GM21381 (cell line): ENCODE measurements at regions not wholly inside any gene's neighbourhood (a gene's known extent, or its start where the extent isn't known, plus 50 kb on each side); places are given as distances from the start of the nearest gene placed in this dataset.
"Not testable (repeated sequence)": the region's sequence is repeated elsewhere in the genome, so short reads cannot be mapped to it uniquely, and the experiment has no call there.

Experiments used
- ATAC-seq: cut with Tn5 transposase; IDR thresholded peaks from one replicate; pipeline ENCODE4 v1.9.1; 2021; ENCODE audit warnings: mild to moderate bottlenecking, moderate library complexity; ENCODE audit not compliant: unreplicated experiment

DNA sequence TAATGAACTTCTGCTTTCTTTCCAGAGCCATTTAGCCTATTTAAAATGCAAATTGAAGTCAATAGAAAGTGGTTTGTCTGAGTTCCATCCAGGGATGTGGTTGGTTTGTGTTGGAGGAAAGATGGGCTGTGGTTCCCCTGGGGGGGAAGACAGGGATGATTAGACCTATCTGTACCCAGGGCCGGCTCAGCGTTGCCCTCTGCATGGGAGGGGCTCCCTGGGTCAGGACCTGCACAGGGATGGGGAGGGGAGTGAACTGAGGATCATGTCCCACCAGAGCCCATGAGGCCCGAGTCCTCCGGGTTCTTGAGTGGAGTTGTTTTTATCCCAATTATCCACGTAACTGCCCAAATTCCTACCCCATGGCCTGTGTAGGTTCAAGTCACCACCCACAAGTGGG, 76.9 kb upstream of the SFSWAP start:
- ATAC-seq = no peak

DNA sequence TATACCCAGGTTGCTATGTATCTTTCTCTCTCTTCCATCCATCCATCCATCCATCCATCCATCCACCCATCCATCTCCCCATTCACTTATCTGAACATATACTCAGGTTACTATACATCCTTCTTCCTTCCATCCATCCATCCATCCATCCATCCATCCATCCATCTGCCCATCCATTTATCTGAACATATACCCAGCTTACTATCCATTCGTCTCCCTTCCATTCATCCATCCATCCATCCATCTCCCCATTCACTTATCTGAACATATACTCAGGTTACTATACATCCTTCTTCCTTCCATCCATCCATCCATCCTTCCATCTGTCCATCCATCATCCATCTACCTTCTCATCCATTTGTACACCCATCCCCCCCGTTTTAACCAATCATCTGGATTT, 75.9 kb upstream of the SFSWAP start:
- not testable (repeated sequence) for ATAC-seq

GRCh38 chr12:131635491-131636122, 75.3 kb upstream of the SFSWAP start:
- no peak for ATAC-seq

DNA sequence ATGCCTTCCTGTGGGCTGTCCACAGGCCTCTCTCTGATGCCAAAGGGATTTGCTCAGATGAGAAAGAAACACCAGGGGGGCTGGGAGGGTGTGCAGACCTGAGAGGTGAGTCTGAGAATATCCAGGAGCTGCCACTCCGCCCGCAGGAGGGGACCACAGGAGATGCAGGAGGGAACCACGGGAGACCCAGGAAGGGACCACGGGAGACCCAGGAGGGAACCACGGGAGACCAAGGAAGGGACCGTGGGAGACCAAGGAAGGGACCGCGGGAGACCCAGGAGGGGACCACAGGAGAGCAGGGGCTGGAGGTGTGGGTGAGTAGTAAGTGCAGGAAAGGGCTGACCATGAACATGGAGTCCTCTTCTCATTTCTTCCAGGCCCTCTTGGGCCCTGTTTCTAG, 74.6 kb upstream of the SFSWAP start:
- ATAC-seq = no peak

- no peak for ATAC-seq
Observed at GRCh38 chr12:131636940-131637750, 73.7 kb upstream of the SFSWAP start.

DNA sequence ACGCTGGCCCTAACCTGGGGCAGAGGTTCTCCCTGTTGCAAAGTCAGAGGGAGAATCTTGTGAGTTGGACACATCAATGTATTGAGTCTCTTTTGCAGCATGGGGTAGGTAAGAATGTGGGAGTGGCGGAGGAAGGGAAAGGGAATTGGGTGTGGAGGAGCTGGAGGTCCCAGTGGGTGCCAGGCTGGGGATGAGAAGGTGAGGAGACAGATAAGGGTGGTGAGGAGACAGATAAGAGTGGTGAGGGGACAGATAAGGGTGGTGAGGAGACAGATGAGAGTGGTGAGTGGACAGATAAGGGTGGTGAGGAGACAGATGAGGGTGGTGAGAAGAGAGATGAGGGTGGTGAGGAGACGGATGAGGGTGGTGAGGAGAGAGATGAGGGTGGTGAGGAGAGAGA, 72.9 kb upstream of the SFSWAP start:
- ATAC-seq = no peak

DNA sequence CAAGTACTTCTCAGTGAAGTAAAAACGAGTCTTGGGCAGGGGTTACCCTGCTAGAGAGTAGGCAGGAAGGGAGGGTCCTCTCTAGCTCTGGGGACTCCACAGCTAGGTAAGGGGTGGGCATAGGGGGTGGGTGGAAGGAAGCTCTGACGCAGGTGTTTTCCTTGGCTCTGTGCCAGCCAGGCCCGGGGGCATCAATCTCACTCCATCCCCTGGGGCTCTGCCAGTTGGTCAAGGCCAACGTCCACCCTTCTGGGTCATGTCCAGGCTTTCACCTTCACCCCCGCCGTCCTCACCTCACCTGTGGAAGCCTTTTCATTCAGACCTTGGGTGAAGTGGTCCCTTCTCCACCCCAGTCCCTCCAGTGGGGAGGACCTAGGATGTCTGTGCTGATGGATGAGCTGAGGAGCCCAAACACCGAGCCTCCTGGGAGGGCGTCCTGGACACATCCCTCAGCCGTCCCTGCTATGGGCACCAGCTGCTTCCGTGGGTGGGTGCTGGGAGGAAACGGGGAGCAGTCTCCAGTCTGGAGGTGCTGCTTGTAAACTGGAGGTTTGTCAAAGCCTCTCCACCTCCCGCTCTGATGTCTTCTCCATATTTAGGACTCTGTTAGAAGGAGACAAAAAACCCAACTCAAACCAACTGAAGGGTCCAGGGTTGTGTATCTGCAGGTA, 71.5 kb upstream of the SFSWAP start:
- ATAC-seq = no peak

DNA sequence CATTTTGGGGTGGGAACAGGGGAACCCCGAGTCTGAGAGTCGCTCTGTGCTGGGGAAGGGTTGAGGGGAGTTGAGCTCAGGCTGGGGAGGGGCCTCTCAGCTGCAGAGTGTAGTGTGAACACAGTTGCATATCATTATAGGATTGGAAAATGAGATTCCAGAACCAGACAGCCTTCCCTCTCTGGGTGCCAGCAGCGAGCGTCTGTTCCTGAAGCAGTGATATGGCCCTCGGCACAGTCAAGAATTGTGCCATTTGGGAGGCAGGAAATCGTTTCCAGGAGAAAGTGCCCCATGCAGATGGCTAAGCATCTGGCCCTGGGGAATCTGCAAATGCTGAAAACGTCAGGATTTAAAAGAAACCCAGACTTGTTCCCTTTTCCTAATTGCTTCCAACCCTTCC, 70.4 kb upstream of the SFSWAP start:
- ATAC-seq = no peak

GRCh38 chr12:131641315-131641714, 69.6 kb upstream of the SFSWAP start:
- no peak for ATAC-seq

DNA sequence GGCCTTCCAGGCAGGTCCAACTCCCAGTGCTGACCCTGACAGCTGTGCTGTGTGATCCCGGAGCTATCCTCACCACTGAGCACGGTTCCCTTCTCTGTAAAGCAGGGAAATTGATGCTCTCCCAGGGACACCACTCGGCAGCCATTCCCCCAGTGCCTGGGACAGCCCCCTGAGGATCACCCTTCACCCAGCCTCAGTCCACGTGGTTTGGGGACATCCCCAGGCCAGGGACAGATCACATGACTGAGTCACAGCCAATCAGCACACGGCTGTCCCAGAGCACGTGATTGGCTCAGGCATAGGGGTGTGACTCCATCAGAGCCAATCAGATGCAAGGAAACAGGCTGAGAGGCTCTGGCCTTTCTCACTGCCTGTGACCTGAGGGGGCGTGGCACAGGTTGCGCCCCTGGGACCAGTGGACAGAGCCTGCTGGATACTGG, 68.8 kb upstream of the SFSWAP start:
- ATAC-seq = no peak

GRCh38 chr12:131642771-131643170, 68.1 kb upstream of the SFSWAP start:
- no peak for ATAC-seq

- ATAC-seq = no peak
Observed at GRCh38 chr12:131643631-131644452, 67.0 kb upstream of the SFSWAP start.

GRCh38 chr12:131644481-131644880, 66.4 kb upstream of the SFSWAP start:
- ATAC-seq = no peak

- ATAC-seq = not testable (repeated sequence)
Observed at GRCh38 chr12:131644917-131645316, 66.0 kb upstream of the SFSWAP start.

GRCh38 chr12:131645557-131645956, 65.3 kb upstream of the SFSWAP start:
- ATAC-seq = not testable (repeated sequence)

DNA sequence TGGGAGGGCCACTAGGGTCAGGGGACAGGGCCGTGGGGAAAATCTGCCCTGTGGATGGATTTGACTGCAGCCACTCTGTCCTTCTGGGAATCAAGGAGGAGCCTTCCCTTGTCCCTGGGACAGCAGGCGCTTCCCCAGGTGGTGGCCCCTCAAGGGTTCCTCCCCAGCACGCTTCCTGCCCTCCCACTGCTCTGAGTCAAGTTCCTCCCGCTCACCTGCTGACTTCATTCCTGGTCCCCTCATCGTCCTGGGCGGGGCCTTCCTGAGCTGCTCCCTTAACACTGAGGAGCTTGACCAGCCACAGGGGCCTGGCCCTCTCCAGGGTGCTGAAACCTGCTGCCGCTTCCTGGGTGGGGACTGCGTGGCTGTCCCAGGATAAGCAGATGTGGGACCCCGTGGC, 64.4 kb upstream of the SFSWAP start:
- ATAC-seq = not testable (repeated sequence)

DNA sequence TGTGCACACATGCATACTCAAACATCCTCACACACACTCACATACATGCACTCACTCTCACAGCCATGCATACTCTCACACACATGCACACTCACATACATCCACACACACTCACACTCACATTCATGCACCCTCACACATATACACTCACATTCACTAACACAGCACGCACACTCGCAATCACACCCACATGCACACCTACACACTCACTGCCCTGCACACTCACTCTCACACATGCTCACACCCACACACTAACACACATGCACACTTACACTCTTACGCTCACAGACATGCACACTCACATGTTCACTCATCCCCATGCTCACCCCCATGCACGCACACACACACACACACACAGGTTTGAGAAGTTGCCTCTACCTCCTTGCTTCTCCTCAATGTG, 63.2 kb upstream of the SFSWAP start:
- ATAC-seq = no peak

DNA sequence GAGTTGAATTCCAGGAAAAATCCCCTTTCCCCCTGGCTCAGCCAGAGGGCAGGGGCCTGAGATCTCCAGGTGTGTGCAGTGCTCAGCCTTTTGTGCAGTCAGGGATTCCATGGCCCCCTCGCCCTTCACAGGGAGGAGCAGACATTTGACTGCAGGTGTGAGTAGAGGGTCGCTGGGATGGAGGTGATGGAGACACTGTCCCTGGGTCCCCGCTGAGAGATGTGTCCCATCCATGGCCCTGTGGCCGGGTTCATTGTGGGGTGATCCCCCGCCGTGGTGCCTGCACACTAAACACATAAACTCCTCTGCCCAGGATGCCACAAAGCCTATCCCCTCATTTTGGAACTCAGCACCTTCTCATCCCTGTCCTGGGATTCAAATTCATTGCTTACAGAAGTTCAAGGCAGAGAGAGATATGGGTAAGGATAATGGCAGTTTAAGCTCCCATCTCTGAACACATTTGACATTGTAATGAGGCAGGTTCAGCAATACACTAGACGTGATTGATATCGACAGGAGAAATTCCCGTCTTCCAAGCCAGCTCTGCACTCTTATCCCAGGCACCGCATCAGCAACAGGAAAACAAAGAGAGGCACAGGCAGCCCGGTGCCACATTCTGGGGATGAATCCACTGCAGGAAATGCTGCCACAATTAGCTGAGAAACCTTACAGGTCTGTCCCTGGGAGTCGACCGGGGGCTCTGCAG, 55.3 kb upstream of the SFSWAP start:
- ATAC-seq = not testable (repeated sequence)

DNA sequence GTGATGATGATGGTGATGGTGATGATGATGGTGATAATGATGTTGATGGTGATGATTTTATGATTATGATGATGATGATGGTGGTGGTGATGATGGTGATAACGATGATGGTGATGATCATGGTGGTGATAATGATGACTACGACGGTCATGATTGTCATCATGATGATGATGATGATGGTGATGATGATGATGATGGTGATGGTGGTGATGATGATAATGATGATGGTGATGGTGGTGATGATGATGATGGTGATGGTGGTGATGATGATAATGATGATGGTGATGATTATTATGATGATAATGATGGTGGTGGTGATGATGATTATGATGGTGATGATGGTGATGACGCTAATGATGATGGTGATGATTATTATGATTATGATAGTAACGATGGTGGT, 54.1 kb upstream of the SFSWAP start:
- ATAC-seq = not testable (repeated sequence)

DNA sequence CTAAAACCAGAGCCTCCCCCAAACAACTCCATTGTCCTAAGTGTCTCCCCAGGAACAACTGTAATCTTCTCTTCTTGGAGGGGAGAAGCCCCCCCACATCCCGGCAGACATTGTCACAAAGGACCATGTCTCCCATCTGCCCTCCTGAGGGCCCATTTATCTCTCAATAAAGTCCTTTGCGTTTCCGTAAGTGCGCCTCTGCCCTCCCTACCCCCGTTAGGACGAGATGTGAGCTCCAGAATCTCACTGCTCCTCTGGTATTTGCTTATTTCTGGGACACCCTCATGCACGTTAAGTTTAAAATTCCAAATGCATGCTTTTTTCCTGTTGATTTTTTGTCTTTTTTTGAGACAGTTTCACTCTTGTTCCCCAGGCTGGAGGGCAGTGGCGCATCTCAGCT, 52.3 kb upstream of the SFSWAP start:
- not testable (repeated sequence) for ATAC-seq
